Left colon (tissue), 2 donors: ENCODE measurements at regions not wholly inside any gene's neighbourhood (a gene's known extent, or its start where the extent isn't known, plus 50 kb on each side); places are given as distances from the start of the nearest gene placed in this dataset.
A peak's percentile ranks its signal among the peaks of the same experiment; 100 is the strongest.
"Not testable (repeated sequence)": the region's sequence is repeated elsewhere in the genome, so short reads cannot be mapped to it uniquely, and the experiment has no call there.

ENCODE experiments used
- ATAC-seq: fragments of 200-7000 bp; cut with Tn5 transposase; one replicate; pipeline ENCODE4 v1.9.1; 2020; ENCODE audit warnings: mild to moderate bottlenecking, moderate library complexity
- DNase-seq, 2 donors: peaks; one replicate each; pipeline ENCODE4 v3.0.0-alpha.2; 2020
- intact Hi-C, 2 donors: fragments of 100-400 bp; cut with DNase I in 1 of 2; cut with micrococcal nuclease in 1 of 2; formaldehyde crosslinking; loops; one replicate each; pipeline versions ENCODE4 v1.11.2 to v1.14.0; 2022; cut with DNase I, micrococcal nuclease
- donor health status: DM: no; HTN: no; CAD: no.
- donor health status: DM: yes; HTN: yes; CAD: no.

DNA sequence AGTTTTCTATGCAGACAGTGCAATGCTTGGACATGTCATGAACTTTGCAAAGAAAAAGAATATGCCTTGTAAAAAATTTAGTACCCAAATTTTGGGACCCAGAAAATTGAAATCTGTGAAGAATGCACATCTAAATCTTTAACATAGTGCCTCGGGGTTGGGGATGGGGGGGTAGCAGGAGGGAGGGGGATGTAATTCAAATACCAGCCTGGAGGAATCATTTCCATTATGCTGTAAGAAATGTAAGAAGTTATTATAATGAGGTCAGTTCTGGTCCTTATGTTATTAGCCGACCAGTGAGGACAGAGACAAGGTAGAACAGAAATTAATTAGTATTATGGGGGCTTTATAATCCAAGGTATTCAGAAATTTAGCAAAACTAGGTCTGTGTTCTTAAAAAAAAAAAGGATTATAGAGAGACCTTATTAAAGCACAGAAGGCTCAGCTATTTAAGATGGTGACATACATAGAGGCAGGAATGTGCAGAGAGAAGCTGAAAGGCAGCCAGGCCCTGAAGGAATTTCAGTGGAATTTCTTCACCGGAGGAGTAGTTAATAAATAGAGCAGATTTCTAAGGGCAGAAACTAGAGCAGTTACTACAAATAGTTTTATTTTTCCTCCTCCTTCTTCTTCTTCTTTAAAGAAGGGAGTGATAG, 89.0 kb upstream of the RBMS1 start:
- ATAC-seq (no peak), DNase-seq (no peak)
- intact Hi-C loops = no loop called here

DNA sequence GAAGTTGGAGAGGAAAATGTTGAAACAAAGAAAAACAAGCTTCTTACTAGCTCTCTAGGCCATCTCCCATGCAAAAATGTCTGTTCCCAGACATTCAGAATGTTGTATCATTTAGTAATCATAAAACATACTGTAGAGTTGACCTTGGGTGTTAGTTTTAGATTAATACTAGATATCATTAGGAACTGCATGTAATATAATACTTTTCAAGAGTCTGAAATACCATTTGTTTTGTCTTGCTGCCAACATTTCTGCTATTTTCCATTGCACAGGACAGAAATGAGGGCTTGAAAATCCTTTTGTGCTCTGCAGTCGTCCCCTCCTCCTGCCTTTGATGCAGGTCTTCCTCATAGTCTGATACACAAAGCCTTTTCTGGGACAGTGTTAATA, 89.5 kb upstream of the RBMS1 start:
- DNase-seq = no peak
- intact Hi-C loops = no loop called here
- ATAC-seq = no peak

DNA sequence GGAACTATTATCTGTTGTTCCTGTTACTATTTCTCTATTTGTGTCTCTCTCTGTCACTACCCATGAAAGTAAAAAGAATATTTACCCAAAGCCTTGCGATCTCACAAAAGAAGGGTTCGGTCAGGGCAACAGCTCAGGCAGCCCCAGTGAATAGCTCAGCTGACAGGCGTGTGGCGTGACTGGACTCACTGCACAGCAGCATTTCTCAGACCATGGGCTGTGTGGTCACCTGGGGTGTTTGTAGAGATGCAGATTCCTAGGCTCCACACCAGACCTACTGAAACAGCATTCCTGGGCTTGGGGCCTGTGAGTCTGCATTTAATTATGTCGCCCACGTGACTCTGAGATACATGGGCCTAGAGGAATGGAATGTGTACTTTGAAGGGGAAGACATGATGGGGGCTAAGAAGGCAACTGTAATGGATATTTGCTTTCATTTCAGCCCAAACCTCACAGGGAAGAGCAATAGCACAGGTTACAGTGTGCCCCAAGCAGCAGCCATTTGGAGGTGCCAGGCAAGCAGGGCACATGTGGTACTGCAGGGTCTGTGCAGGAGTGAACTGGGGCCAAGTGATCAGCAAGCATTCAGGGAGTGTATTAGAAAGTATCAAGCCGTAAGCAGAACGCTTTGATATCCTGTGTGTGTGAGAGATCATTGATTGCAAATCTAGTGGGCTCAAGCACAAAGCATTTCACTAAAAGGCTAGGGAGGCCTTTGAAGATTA, 90.4 kb upstream of the RBMS1 start:
- intact Hi-C loops = no loop called here
- no peak for ATAC-seq

DNA sequence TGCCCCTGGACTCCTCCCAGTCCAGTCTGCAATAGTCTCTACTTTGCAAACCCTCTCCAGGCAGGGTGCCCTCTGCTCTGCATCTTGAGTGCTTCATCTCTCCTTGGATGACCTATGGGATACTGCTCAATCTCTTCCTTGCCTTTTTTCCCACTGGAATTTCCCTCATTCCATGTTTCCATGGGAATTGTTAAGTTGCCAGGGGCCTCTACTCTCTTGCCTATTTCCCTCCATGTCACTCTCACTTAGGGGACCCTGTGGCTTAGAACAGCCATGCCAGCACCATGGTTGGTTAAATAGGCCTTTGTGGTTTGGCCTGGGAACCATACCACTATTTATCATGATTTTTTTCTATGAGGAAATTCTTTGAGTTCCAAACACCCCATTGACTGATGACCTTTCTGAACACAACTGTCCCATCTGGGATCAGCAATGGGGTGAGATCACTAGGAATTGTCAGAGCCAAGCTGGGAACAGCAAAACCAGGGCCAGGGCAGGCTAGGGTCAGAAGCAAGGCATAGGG, 91.4 kb upstream of the RBMS1 start:
- intact Hi-C loops = no loop called here
- ATAC-seq = no peak
- no peak for DNase-seq

More for the DNA sequence above, 90.4 kb upstream of the RBMS1 start:
- no peak for DNase-seq

DNA sequence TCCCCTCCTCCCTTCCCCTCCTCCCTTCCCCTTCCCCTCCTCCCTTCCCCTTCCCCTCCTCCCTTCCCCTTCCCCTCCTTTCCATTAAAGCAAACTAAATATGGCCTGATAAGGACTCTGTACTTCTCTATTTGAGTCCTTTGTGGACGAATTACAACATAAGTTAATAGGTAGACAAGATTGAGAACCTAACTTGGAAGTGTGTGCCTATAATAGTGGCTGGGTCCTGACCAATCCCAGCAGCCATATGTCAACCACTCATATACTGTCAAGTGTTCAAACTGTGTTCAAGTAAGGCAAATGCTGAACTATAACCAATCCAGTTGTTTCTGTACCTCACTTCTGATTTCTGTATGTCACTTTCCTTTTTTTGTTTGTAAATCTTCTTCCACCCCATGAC, 97.1 kb upstream of the RBMS1 start:
- intact Hi-C loops = no loop called here
- ATAC-seq = no peak
- DNase-seq = no peak

DNA sequence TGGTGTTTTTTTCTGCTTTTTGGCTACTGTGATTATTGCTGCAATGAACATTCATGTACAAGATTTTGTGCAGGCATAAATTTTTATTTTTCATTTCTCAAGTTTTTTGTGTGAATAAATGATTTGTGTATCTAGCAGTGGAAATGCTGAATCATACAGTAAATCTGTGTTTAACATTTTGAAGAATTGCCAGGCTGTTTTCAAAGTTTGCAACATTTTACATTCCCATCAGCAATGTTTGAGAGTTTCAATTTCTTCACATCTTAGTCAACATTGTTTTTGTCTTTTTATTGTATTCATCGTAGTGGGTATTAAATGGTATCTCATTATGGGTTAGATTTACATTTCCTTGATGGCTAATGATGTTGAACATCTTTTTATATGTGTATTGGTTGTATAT, 98.8 kb upstream of the RBMS1 start:
- intact Hi-C loops = no loop called here
- ATAC-seq = no peak
- no peak for DNase-seq

DNA sequence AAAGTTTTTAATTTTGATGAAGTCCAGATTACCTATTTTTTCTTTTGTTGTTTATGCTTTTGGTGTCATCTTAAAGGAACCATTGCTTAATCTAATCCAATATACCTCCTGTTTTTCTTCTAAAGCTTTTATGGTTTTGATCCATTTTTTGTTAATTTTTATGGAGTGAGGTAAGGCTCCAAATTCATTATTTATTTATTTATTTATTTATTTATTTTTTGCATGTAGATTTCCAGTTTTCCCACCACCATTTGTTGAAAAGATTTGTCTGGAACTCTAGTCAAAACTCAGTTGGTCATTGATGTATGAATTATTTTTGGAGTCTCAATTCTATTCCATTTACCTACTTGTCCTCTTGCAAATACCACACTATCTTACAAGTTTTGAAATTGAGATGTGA, 99.4 kb upstream of the RBMS1 start:
- ATAC-seq (no peak), DNase-seq (no peak)
- intact Hi-C loops = no loop called here

DNA sequence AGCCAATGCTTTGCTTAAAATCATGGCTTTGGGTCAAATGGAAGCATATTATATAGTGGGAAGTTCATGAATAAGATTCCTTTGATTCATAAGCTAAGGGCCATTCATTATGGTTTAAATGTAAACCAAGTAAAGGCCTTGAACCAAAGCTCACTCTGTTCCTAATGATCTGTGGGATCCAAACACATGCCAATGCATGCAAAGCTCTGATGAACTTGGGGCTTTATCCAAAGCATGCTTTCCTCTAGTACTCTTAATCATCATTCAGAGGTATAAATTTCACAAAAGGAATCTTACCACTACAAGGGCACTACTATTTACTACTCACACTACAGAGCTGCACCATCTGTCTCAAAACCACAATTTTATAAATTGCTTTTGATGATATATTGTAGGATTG, 102.8 kb upstream of the RBMS1 start:
- DNase-seq (no peak), ATAC-seq (no peak)
- intact Hi-C loops = no loop called here

DNA sequence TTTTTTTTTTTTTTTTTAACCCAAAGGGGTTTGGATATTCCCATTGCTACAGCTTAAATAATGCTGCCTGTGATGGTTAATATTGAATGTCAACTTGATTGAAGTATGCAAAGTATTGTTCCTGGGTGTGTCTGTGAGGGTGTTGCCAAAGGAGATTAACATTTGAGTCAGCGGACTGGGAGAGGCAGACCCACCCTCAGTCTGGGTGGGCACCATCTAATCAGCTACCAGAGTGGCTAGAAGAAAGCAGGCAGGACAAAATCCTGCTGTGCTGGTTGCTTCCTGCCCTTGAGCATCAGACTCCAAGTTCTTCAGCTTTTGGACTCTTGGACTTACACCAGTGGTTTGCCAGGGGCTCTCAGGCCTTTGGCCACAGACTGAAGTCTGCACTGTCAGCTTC, 106.8 kb upstream of the RBMS1 start:
- DNase-seq, intact Hi-C loops, ATAC-seq: not testable (repeated sequence)

DNA sequence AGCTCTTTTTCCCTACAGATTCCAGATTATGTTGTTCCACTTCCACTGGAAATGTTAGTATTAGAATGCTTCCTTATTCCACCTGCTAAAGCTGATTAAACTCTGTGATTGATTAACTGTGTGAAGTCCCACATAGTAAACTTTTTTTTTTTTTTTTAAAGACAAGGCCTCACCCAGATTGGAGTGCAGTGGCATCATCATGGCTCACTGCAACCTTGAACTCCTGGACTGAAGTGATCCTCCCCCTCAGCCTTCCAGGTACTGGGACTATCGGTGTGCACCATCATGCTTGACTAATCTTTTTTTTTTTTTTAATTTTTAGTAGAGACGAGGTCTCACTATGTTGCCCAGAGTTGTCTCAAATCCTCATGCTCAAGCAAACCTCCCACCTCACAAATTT, 108.5 kb upstream of the RBMS1 start:
- intact Hi-C loops = no loop called here
- DNase-seq (no peak), ATAC-seq (no peak)

DNA sequence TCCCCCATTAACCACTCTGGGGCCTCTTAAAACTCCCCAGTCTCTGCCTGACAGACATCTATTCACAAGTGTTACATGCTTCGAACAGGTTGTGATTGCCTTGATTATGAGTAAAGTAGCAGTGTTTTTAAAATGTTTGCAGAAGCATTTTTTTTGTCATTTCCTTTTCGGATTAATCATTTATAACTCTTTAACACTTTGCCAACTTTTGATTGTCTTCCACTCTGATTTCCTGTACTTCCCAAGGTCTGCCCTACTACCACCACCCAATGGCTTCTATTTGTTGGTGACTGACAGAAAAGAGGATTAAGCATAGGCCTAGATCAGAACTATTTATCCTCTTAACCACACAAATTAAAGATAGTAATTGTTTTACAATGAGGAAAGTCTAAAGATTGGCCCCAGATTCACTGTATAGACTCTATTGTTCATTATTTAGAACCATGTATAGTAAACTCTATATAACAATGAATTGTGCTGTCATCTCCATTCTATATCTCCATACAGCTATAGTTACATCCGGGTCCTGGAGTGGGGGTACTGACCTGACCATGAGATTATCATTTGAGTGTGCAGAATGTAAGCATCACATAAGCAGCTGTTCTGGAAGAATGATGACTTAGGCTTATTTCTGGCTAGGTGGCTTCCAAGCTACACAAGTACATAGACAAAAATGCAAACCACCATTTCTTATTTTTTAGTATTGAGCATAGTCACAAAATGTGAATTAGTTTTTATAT, 110.3 kb upstream of the RBMS1 start:
- intact Hi-C loops = no loop called here
- DNase-seq = no peak
- no peak for ATAC-seq

DNA sequence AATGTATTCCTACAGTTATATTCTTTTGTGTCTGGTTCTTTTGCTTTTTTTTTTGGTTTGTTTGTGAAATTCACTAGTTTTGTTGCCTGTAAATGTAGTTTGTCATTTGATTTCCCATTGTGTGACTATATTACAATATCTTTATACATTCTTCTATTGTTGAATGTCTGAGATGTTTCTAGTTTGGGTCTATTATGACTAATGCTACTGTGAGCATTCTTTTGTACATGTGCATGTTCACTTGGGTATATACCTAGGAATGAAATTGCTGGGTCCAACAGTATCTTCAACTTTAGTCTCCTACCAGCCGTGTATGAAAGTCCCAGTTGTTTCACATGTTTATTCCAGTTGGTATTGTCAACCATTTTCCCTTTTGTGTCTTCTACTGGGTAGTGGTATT, 112.7 kb upstream of the RBMS1 start:
- DNase-seq (no peak), ATAC-seq (no peak)
- intact Hi-C loops = no loop called here

DNA sequence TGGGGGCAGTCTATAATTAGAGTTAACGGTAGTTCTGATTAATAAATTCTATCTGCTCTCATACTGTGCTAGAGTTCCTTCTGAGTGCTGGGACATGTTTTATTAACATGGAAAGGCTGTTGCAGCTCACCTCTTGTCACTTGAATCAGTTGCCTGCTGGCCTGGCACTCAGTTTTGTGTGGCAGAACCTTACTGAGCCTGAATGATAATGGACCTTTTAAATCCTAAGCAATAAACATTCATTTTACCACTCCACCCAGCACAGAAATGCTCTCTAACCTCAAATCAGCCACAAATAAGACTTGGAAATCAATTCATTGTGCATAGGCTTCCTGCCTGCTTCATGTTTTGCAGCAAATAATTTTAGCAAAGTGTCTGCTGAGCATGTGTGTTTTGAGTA, 115.0 kb upstream of the RBMS1 start:
- intact Hi-C loops = no loop called here
- ATAC-seq (no peak), DNase-seq (no peak)

DNA sequence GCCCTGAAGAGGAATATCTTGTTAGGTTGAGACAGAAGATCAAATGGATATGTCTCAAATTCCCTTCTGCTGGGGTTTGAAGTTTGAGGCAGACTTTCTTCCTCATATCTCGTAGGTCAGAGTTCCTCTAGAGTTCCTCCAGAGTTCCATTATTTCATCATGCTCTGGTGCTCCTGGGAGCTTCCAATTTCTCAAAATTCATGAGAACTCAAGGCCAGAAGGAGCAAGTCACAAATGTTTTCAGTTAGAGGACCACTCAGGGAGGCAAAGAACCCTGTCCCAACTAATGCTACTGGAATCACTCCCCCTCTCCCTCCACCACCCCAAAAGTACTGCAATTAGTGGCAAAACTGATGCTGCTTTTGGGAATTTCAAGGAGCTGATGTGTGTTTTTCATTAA, 115.7 kb upstream of the RBMS1 start:
- DNase-seq (no peak), ATAC-seq (no peak)
- intact Hi-C loops = no loop called here

DNA sequence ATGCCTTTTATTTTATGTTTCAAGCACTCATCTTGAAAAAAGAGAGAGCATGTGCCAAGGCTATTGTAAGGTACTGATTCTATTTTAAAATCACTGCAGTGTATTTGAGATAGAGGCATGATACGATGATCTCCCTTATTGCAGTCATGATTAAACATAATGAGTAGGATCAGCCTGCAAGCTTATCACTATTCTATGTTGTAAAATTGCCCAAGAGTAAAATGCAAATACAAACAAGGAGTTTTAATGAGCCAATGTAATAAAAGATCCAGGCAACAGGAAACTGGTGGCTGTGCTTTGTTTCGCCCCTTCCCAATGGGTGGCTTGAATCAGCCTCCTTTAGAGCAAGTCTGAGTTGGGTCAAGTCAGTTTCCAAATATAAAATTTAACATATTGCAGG, 116.4 kb upstream of the RBMS1 start:
- ATAC-seq (peak; percentile 24), DNase-seq (no peak)
- intact Hi-C loops = no loop called here

DNA sequence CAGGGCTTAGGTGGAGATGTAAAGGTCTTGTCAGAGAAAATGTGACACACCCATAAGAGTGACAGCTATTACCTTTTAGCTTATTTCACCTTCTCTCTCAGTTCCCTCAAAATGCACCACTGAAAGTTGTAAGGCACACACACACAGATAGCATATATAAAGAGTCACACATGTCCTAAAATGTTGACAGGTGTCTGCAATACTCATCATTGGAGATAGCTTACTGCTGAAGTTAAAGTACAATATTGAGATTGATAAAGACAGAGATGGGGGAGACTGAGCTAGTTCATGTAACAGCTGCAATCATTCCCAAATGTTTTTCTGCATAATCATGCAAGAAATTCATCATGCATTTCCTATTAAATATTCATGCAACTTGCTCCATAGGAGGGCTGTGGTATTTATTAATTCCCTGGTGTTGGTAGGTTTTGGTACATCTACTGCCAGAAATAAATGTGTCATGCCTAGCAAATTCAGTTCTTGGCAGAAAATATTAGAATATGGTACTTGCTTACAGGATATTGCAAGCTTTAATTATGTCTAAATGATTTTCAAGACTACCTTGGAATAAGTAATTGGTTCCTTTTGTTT, 118.8 kb upstream of the RBMS1 start:
- intact Hi-C loops = no loop called here
- DNase-seq (no peak), ATAC-seq (no peak)

DNA sequence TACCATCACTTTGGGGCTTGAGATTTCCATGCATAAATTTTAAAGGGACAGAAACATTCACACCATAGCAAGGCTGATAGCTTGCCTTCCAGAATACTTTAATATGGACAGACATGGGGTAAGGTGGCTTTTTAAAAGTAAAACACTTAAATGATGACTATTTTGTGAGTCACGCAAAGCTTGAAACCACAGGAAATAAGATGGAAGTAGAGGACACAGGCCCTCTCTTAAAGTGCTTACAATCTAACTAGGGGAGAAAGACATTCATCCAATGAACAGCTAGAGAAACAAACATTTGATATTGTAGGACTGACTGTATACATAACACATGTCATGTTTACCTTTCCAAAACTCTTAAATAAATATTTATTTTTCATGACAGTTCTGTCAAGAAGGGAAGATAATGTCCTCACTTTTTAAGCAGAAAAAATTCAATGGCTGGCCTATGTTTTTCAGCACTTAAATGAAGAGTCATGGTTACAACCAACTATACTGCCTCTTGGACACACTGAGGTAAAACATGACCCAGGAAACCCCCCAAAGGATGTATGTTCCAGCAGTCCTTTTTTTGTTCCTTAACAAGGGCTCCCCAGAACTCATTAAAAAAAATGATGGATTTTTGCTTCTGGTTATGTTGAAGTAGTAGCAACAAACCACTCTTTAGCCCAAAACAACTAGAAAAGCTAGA, 120.0 kb upstream of the RBMS1 start:
- intact Hi-C loops = no loop called here
- DNase-seq = no peak
- ATAC-seq = no peak

DNA sequence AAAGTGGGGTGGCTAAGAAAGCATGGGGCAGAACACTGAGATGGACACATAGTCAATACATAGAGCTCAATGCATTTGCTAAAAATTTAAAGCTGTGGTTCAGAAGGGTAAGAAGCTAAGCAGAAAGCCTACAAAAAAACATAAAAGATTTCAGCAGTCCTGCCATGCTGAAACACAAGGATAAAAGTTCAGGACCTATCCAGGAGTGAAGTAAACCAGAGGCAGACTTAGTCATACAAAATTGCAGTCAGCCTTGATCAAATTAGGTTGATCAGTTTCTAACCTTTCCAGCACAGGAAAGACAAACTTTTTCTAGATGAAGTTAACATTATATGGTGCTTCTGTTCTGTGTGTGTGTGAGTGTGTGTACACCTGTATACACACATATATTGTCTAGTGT, 120.8 kb upstream of the RBMS1 start:
- intact Hi-C loops = no loop called here
- ATAC-seq (no peak), DNase-seq (no peak)

DNA sequence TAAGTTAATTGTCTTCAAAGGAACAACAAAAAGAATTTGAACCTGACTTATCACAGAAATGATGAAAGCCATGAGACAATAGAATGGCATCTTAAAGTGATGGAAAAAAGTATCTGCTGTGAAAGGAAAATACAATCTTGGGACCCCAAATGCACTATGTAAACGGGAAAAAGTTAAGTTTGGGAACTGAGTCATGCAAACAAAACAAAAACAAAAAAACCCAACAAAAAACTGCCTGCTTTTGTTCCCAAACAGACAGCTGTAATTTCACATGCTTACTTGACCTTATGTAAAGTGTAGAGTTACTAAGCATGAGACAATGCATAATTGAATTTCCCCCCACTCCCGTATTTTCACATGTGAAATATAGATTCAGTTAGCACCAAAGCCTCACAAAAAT, 122.1 kb upstream of the RBMS1 start:
- intact Hi-C loops = no loop called here
- no peak for DNase-seq
- ATAC-seq = no peak
